CD4-positive, alpha-beta T cell (primary cell): ENCODE measurements at regions not wholly inside any gene's neighbourhood (a gene's known extent, or its start where the extent isn't known, plus 50 kb on each side); places are given as distances from the start of the nearest gene placed in this dataset.
"Not testable (repeated sequence)": the region's sequence is repeated elsewhere in the genome, so short reads cannot be mapped to it uniquely, and the experiment has no call there.

Experiments
- ATAC-seq: fragments of 200-7000 bp; cut with Tn5 transposase; one replicate; pipeline ENCODE4 v1.10.0; 2022; ENCODE audit warnings: mild to moderate bottlenecking; ENCODE audit not compliant: poor library complexity
- CTCF ChIA-PET: fragments of 350-600 bp; sonication (Branson Sonifier 250); formaldehyde crosslinking; loops from one replicate; lab custom pipeline; 2021; ENCODE audit warnings: antibody characterized with exemption, inconsistent platforms; lab: Charles Lee
- POLR2A ChIA-PET: fragments of 350-600 bp; sonication (Branson Sonifier 250); formaldehyde crosslinking; loops from one replicate; lab custom pipeline; 2021; ENCODE audit warnings: antibody characterized with exemption, inconsistent platforms; lab: Charles Lee
- DNase-seq, 14 experiments: peaks; one replicate each; pipeline ENCODE4 v3.0.0-alpha.2; 2013 to 2020; ENCODE audit warnings: mixed read lengths in 2 of 14
- H3K27ac ChIP-seq, 2 donors: one replicate each; pipeline versions ENCODE4 v1.5.1 to v1.7.0; 2013; ENCODE audit warnings: low read length in 2 of 2, low read depth in 1 of 2, mild to moderate bottlenecking in 1 of 2
- H3K27me3 ChIP-seq, 2 experiments: 1 replicate in 1 of 2; 2 replicates in 1 of 2; pipeline versions ENCODE4 v1.6.1 to v1.7.0; 2013; ENCODE audit warnings: low read length in 2 of 2, control low read depth in 1 of 2, mild to moderate bottlenecking in 1 of 2, moderate library complexity in 1 of 2; ENCODE audit not compliant: insufficient read depth in 2 of 2, control insufficient read depth in 1 of 2
- H3K36me3 ChIP-seq: one replicate; pipeline ENCODE4 v1.6.1; 2013; ENCODE audit warnings: low read length, control low read depth; ENCODE audit not compliant: insufficient read depth
- H3K4me1 ChIP-seq: one replicate; pipeline ENCODE4 v1.6.1; 2013; ENCODE audit warnings: low read length, control low read depth; ENCODE audit not compliant: insufficient read depth
- H3K4me3 ChIP-seq: one replicate; pipeline ENCODE4 v1.5.1; 2013; ENCODE audit warnings: mild to moderate bottlenecking, low read length, moderate library complexity
- H3K9me3 ChIP-seq, 2 experiments: 1 replicate in 1 of 2; 2 replicates in 1 of 2; pipeline versions ENCODE4 v1.6.1 to v1.7.0; 2013; ENCODE audit warnings: low read length in 2 of 2, mild to moderate bottlenecking in 2 of 2, control low read depth in 1 of 2, moderate library complexity in 1 of 2; ENCODE audit not compliant: control insufficient read depth in 1 of 2, insufficient read depth in 1 of 2
- H3K27ac Mint-ChIP-seq: one replicate; pipeline ENCODE4 v1.8.0; 2020; ENCODE audit warnings: mixed read lengths
- H3K27me3 Mint-ChIP-seq: one replicate; pipeline ENCODE4 v1.8.0; 2021; ENCODE audit warnings: mixed read lengths
- H3K36me3 Mint-ChIP-seq: one replicate; pipeline ENCODE4 v1.8.0; 2021; ENCODE audit warnings: low read depth, mixed read lengths
- H3K4me1 Mint-ChIP-seq: one replicate; pipeline ENCODE4 v1.8.0; 2021; ENCODE audit warnings: low read depth, mixed read lengths
- H3K4me3 Mint-ChIP-seq: one replicate; pipeline ENCODE4 v1.8.0; 2020; ENCODE audit warnings: mild to moderate bottlenecking, mixed read lengths
- H3K9me3 Mint-ChIP-seq: one replicate; pipeline ENCODE4 v1.8.0; 2020; ENCODE audit warnings: mixed read lengths
- intact Hi-C, 2 experiments: fragments of 100-400 bp; cut with DNase I in 1 of 2; cut with micrococcal nuclease in 1 of 2; formaldehyde crosslinking; loops; one replicate each; pipeline versions ENCODE4 v1.15.1 to v1.9.0; 2023 to 2025; cut with DNase I, micrococcal nuclease
- TF ChIP-seq, protein P1 (sequence below): fragments of 200-600 bp; IDR thresholded peaks from one replicate; pipeline ENCODE4 v1.8.0; 2022; ENCODE audit warnings: antibody characterized with exemption, mild to moderate bottlenecking

DNA sequence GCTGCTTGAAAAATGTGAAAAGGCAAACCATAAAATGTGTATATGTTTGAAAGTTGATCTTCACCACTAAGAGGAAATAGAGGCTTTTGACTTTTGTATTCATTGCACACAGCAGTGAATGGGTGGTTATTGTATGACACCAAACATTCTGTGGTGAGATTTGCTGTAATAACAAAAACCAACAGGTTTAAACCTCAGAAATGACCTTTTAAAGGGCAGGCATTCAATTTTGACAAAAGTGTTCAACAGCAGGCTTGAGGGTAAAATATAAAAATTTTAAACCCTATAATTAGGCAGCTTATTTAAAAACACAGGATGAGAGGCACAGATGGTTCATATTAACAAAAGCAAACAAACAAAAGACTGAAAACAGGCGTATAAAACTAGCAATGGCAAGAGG lies 128.1 kb upstream of the NUDT12 start:
- intact Hi-C loops = no loop called here

DNA sequence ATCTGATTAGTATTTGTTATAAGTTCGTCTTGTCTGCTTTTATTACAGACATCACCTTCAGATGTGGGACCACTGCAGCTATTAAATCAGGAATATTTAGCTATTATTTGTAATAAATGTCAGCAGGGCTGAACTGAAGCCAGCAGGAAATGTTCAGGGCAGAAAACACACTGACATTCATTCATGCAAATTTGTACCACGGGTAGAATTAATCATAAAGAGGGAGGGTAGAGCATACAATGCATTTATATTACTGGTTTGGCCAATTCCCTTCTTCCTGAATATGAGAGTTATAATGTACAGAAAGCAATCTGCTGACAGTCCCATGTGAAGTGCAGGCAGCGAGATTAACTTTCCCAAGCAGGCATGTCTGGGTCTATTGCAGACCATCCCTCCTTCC lies 117.3 kb upstream of the NUDT12 start:
- no peaks in the 10 kb centered on the region for H3K4me1 Mint-ChIP-seq
- Histone ChIP-seq H3K27ac (no peak overlapping the region), H3K36me3 (no peaks in the 10 kb centered on the region), H3K27me3 (no peaks in the 10 kb centered on the region), H3K4me1 (no peaks in the 10 kb centered on the region), H3K4me3 (no peak overlapping the region), H3K9me3 (peaks cover 0 to 4% of the 10 kb centered on the region in 2 experiments)
- intact Hi-C loops = no loop called here
- no peak overlapping the region for H3K4me3 Mint-ChIP-seq
- CTCF ChIA-PET = no interaction called here
- H3K27ac Mint-ChIP-seq = no peak overlapping the region
- H3K27me3 Mint-ChIP-seq = no peaks in the 10 kb centered on the region
- H3K9me3 Mint-ChIP-seq = peaks cover 4% of the 10 kb centered on the region
- TF ChIP-seq, protein P1, sequence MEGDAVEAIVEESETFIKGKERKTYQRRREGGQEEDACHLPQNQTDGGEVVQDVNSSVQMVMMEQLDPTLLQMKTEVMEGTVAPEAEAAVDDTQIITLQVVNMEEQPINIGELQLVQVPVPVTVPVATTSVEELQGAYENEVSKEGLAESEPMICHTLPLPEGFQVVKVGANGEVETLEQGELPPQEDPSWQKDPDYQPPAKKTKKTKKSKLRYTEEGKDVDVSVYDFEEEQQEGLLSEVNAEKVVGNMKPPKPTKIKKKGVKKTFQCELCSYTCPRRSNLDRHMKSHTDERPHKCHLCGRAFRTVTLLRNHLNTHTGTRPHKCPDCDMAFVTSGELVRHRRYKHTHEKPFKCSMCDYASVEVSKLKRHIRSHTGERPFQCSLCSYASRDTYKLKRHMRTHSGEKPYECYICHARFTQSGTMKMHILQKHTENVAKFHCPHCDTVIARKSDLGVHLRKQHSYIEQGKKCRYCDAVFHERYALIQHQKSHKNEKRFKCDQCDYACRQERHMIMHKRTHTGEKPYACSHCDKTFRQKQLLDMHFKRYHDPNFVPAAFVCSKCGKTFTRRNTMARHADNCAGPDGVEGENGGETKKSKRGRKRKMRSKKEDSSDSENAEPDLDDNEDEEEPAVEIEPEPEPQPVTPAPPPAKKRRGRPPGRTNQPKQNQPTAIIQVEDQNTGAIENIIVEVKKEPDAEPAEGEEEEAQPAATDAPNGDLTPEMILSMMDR = no peak
- ATAC-seq = no peak
- DNase-seq = no peak
- no peaks in the 10 kb centered on the region for H3K36me3 Mint-ChIP-seq
- POLR2A ChIA-PET = no interaction called here

More for the DNA sequence above, 128.1 kb upstream of the NUDT12 start:
- Mint-ChIP-seq H3K4me1 (no peaks in the 10 kb centered on the region), H3K27ac (no peak overlapping the region), H3K27me3 (no peaks in the 10 kb centered on the region), H3K4me3 (no peak overlapping the region), H3K9me3 (peaks cover 3% of the 10 kb centered on the region), H3K36me3 (no peaks in the 10 kb centered on the region)
- no peaks in the 10 kb centered on the region for H3K9me3 ChIP-seq
- ATAC-seq (no peak), DNase-seq (no peak)
- no peak overlapping the region for H3K27ac ChIP-seq
- ChIA-PET POLR2A (no interaction called here), CTCF (no interaction called here)
- TF ChIP-seq, protein P1 = no peak
- no peaks in the 10 kb centered on the region for H3K4me1 ChIP-seq
- no peaks in the 10 kb centered on the region for H3K36me3 ChIP-seq
- H3K4me3 ChIP-seq = no peak overlapping the region
- no peaks in the 10 kb centered on the region for H3K27me3 ChIP-seq

DNA sequence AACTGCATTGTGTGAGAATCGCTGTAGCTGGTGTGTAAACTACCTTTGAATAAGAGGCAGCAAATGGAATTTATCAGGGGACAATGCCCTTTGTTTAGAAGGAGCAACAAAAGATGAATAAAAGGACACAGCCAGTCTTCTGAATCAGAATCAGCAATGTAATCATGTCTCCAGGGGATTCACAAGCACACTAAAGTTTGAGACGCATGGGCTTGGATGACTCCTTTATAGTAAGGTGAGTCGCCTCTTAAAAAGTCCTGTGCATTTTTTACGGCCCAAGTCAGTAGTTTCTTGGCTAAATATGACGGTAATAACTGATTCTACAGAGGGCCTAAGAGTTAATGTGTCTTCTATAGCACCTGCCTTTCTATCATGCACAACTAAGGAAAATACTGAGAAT lies 113.6 kb upstream of the NUDT12 start:
- CTCF ChIA-PET, H3K4me3 ChIP-seq, H3K9me3 ChIP-seq, H3K27ac ChIP-seq, H3K27me3 Mint-ChIP-seq, ATAC-seq, POLR2A ChIA-PET, H3K27ac Mint-ChIP-seq, DNase-seq, H3K9me3 Mint-ChIP-seq, H3K4me3 Mint-ChIP-seq, H3K36me3 ChIP-seq, H3K4me1 ChIP-seq, H3K4me1 Mint-ChIP-seq, H3K36me3 Mint-ChIP-seq, H3K27me3 ChIP-seq, intact Hi-C loops: not testable (repeated sequence)

DNA sequence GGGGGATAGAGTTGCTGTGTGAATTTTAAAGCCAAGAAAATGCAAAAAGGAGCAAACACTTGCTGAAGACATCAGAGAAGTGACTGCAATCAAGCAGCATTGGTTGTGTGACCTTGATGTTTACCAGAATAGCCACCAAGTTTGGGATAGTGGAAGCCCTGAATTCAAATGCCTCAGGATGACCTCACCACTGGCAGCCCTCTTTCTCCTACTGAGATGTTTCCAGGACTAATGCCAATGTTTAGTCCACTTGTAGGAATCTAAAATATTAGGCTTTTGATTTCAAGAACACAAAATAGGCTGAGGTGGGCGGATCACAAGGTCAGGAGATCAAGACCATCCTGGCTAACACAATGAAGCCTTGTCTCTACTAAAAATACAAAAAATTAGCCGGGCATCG lies 112.2 kb upstream of the NUDT12 start:
- H3K27ac ChIP-seq = no peak overlapping the region
- CTCF ChIA-PET = no interaction called here
- ATAC-seq (no peak), DNase-seq (no peak)
- no peaks in the 10 kb centered on the region for H3K9me3 ChIP-seq
- Mint-ChIP-seq H3K27me3 (no peaks in the 10 kb centered on the region), H3K9me3 (peaks cover 2% of the 10 kb centered on the region), H3K4me3 (no peak overlapping the region), H3K36me3 (no peaks in the 10 kb centered on the region), H3K4me1 (no peaks in the 10 kb centered on the region), H3K27ac (no peak overlapping the region)
- POLR2A ChIA-PET = no interaction called here
- H3K4me3 ChIP-seq = no peak overlapping the region
- no peaks in the 10 kb centered on the region for H3K36me3 ChIP-seq
- intact Hi-C loops = no loop called here
- no peaks in the 10 kb centered on the region for H3K27me3 ChIP-seq
- TF ChIP-seq, protein P1 = no peak
- H3K4me1 ChIP-seq = no peaks in the 10 kb centered on the region
